PC-3 (cell line): ENCODE measurements at regions not wholly inside any gene's neighbourhood (a gene's known extent, or its start where the extent isn't known, plus 50 kb on each side); places are given as distances from the start of the nearest gene placed in this dataset.

ENCODE experiments used
- ATAC-seq: fragments of 200-7000 bp; cut with Tn5 transposase; 2 replicates; pipeline ENCODE4 v1.9.1; 2020; ENCODE audit warnings: mild to moderate bottlenecking, moderate library complexity
- BruUV-seq: library from RNA; stranded (reverse); fragments of 400-500 nt; replicated peaks from 2 replicates; lab custom pipeline; 2021; lab: Mats Ljungman, UMichigan
- CTCF ChIA-PET: fragments of 300-600 bp; sonication (Branson Sonifier 250); formaldehyde crosslinking; loops from one replicate; lab custom pipeline; 2022; ENCODE audit warnings: antibody characterized with exemption; lab: Charles Lee
- POLR2A ChIA-PET: fragments of 300-600 bp; sonication (Branson Sonifier 250); formaldehyde crosslinking; loops from one replicate; lab custom pipeline; 2022; ENCODE audit warnings: antibody characterized with exemption; ENCODE audit not compliant: unreplicated experiment; lab: Charles Lee
- DNase-seq: peaks from one replicate; pipeline ENCODE4 v3.0.0-alpha.2; 2015
- H2AFZ ChIP-seq: fragments of 300-600 bp; sonication (generic); 2 replicates; pipeline ENCODE4 v1.6.0; 2016; ENCODE audit warnings: antibody characterized with exemption, low read length
- H3F3A ChIP-seq: fragments of 300-600 bp; sonication (generic); one replicate; pipeline ENCODE4 v1.6.0; 2017; ENCODE audit warnings: antibody characterized with exemption, low read length, control low read depth, mild to moderate bottlenecking; ENCODE audit not compliant: unreplicated experiment
- H3K27ac ChIP-seq: fragments of 300-600 bp; sonication (generic); 2 replicates; pipeline ENCODE4 v1.5.1; 2016; ENCODE audit warnings: mild to moderate bottlenecking, low read length
- H3K27me3 ChIP-seq: fragments of 300-600 bp; sonication (generic); 2 replicates; pipeline ENCODE4 v1.6.1; 2016; ENCODE audit warnings: low read length, mixed read lengths
- H3K36me3 ChIP-seq: fragments of 300-600 bp; sonication (generic); 2 replicates; pipeline ENCODE4 v1.6.1; 2016; ENCODE audit warnings: low read depth, mixed run types, low read length, mixed read lengths
- H3K4me1 ChIP-seq: fragments of 300-600 bp; sonication (generic); 2 replicates; pipeline ENCODE4 v1.5.1; 2016; ENCODE audit warnings: low read length; ENCODE audit not compliant: insufficient read depth
- H3K4me2 ChIP-seq: fragments of 300-600 bp; sonication (generic); 2 replicates; pipeline ENCODE4 v1.6.0; 2016; ENCODE audit warnings: low read length
- H3K4me3 ChIP-seq: fragments of 300-600 bp; sonication (generic); 2 replicates; pipeline ENCODE4 v1.5.1; 2016; ENCODE audit warnings: mild to moderate bottlenecking, low read length, mixed read lengths
- H3K79me2 ChIP-seq: fragments of 300-600 bp; sonication (generic); 2 replicates; pipeline ENCODE4 v1.6.1; 2017; ENCODE audit warnings: low read length, mixed read lengths
- H3K9ac ChIP-seq: fragments of 300-600 bp; sonication (generic); 2 replicates; pipeline ENCODE4 v1.6.0; 2016; ENCODE audit warnings: mild to moderate bottlenecking, low read length
- H3K9me2 ChIP-seq: fragments of 300-600 bp; sonication (generic); replicated peaks from 2 replicates; pipeline ENCODE4 v1.6.1; 2016; ENCODE audit warnings: mixed run types, low read length, mixed read lengths
- H3K9me3 ChIP-seq: fragments of 300-600 bp; sonication (generic); 2 replicates; pipeline ENCODE4 v1.6.1; 2016; ENCODE audit warnings: low read length, mixed read lengths
- H4K20me1 ChIP-seq: fragments of 300-600 bp; sonication (generic); 2 replicates; pipeline ENCODE4 v1.6.1; 2016; ENCODE audit warnings: low read length, mixed read lengths
- EZH2 ChIP-seq: fragments of 300-600 bp; sonication (generic); IDR thresholded peaks from one replicate; pipeline ENCODE4 v1.6.1; 2017; ENCODE audit warnings: antibody characterized with exemption, mild to moderate bottlenecking, low read length; ENCODE audit not compliant: unreplicated experiment
- EZH2phosphoT487 ChIP-seq: fragments of 300-600 bp; sonication (generic); IDR thresholded peaks from 2 replicates; pipeline ENCODE4 v1.6.1; 2018; ENCODE audit warnings: mild to moderate bottlenecking, antibody characterized with exemption, low read length, borderline replicate concordance
- intact Hi-C: fragments of 100-400 bp; cut with micrococcal nuclease; formaldehyde crosslinking; loops from 2 replicates; pipeline ENCODE4 v1.9.0; 2023
- TF ChIP-seq, protein P1 (sequence below): fragments of 300-600 bp; sonication (generic); conservative IDR thresholded peaks from 2 replicates; pipeline ENCODE4 v1.5.1; 2017; ENCODE audit warnings: antibody characterized with exemption, low read depth, mild to moderate bottlenecking, low read length

DNA sequence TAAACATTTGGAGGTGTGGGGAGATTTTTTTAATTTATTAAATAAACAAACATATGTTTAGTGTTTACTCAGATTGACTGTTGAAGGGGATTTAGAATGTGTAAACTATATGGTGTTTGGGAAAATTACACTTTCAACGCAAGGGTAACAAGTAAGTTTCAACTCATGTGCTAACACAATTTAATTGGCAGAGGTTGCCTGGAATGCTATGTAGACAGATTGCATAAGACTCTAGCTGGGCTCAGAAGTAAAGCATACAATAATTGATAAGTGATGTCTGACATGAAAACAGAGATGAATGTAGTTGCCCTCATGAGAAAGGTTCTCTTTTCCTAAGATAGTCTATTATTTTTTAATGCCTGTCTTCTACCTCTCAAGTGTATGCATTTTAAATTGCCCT lies 617.4 kb downstream of the KCTD16 start:
- Histone ChIP-seq H3K79me2 (no peaks in the 10 kb centered on the region), H3K9ac (no peak overlapping the region), H3K4me1 (no peaks in the 10 kb centered on the region), H2AFZ (no peak overlapping the region), H4K20me1 (no peaks in the 10 kb centered on the region), H3K9me2 (no peaks in the 10 kb centered on the region), H3F3A (no peaks in the 10 kb centered on the region), H3K4me2 (no peak overlapping the region), H3K36me3 (no peaks in the 10 kb centered on the region), H3K27me3 (no peaks in the 10 kb centered on the region), H3K4me3 (no peak overlapping the region), H3K27ac (no peak overlapping the region), H3K9me3 (no peaks in the 10 kb centered on the region)
- intact Hi-C loops: no loop called here
- DNase-seq (no peak), ATAC-seq (no peak)
- CTCF ChIA-PET: no interaction called here
- no TSS peak for BruUV-seq
- TF ChIP-seq EZH2 (no peak), EZH2phosphoT487 (no peak)
- TF ChIP-seq, protein P1, sequence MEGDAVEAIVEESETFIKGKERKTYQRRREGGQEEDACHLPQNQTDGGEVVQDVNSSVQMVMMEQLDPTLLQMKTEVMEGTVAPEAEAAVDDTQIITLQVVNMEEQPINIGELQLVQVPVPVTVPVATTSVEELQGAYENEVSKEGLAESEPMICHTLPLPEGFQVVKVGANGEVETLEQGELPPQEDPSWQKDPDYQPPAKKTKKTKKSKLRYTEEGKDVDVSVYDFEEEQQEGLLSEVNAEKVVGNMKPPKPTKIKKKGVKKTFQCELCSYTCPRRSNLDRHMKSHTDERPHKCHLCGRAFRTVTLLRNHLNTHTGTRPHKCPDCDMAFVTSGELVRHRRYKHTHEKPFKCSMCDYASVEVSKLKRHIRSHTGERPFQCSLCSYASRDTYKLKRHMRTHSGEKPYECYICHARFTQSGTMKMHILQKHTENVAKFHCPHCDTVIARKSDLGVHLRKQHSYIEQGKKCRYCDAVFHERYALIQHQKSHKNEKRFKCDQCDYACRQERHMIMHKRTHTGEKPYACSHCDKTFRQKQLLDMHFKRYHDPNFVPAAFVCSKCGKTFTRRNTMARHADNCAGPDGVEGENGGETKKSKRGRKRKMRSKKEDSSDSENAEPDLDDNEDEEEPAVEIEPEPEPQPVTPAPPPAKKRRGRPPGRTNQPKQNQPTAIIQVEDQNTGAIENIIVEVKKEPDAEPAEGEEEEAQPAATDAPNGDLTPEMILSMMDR: no peak
- POLR2A ChIA-PET: no interaction called here

DNA sequence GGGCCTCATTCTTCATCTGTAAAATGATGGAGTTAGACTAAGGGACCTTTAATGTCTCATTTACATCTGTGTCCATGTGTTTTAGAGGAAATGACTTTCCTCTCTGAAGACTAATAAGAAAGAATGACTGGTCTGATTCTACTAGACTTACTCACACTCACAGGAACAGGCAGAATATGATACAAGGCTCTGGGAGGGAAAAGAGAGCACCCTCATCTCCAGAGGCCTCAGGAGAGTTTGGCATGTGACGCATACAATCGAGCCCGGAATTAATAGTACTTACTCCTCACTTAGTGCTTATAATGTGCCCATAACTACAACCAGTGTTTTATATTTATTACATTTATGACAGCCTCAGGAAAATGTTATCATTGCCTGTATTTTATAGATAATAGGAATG lies 608.7 kb downstream of the KCTD16 start:
- no peak for ATAC-seq
- Histone ChIP-seq H3K4me2 (no peak overlapping the region), H3K9me3 (no peaks in the 10 kb centered on the region), H3K27ac (no peak overlapping the region), H2AFZ (no peak overlapping the region), H3K4me3 (no peak overlapping the region), H3K9me2 (no peaks in the 10 kb centered on the region), H3K4me1 (no peaks in the 10 kb centered on the region), H3K27me3 (no peaks in the 10 kb centered on the region), H3F3A (no peaks in the 10 kb centered on the region), H4K20me1 (no peaks in the 10 kb centered on the region), H3K36me3 (no peaks in the 10 kb centered on the region), H3K9ac (no peak overlapping the region), H3K79me2 (no peaks in the 10 kb centered on the region)
- TF ChIP-seq EZH2 (no peak), EZH2phosphoT487 (no peak)
- TF ChIP-seq, protein P1: no peak
- POLR2A ChIA-PET: no interaction called here
- CTCF ChIA-PET: no interaction called here
- intact Hi-C loops: no loop called here
- DNase-seq: no peak
- no TSS peak for BruUV-seq

DNA sequence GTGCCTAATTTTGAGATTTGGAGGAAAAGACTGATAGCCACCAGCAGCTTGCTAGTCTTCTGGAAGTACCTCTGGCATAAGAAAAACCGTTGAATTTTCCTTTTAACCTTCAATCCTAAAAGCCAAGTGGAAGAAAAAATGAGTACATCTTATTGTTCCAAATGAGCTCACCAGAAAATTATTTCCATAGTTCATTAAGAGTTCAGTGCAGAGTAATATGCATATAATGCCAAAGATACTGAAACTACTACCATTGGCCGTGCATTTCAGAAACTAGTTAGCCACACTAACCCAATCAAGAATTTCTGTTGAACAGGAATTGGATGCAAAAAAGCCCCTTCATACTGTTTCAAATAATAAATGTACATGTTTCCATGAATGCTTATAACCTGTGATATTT lies 607.9 kb downstream of the KCTD16 start:
- Histone ChIP-seq H3K27me3 (no peaks in the 10 kb centered on the region), H3K4me2 (no peak overlapping the region), H3K9me3 (no peaks in the 10 kb centered on the region), H3K4me3 (no peak overlapping the region), H3K27ac (no peak overlapping the region), H4K20me1 (no peaks in the 10 kb centered on the region), H3K9ac (no peak overlapping the region), H3F3A (no peaks in the 10 kb centered on the region), H3K79me2 (no peaks in the 10 kb centered on the region), H2AFZ (no peak overlapping the region), H3K4me1 (no peaks in the 10 kb centered on the region), H3K9me2 (no peaks in the 10 kb centered on the region), H3K36me3 (no peaks in the 10 kb centered on the region)
- no TSS peak for BruUV-seq
- TF ChIP-seq EZH2 (no peak), EZH2phosphoT487 (no peak)
- TF ChIP-seq, protein P1: no peak
- CTCF ChIA-PET: no interaction called here
- DNase-seq (no peak), ATAC-seq (no peak)
- intact Hi-C loops: no loop called here
- POLR2A ChIA-PET: no interaction called here
